GM13976 (cell line): ENCODE measurements at regions not wholly inside any gene's neighbourhood (a gene's known extent, or its start where the extent isn't known, plus 50 kb on each side); places are given as distances from the start of the nearest gene placed in this dataset.

Experiments
- DNase-seq: peaks from one replicate; pipeline ENCODE4 v3.0.0; 2012; ENCODE audit warnings: low spot score
- in situ Hi-C: fragments of 300-500 bp; cut with MboI; formaldehyde crosslinking; loops from one replicate; pipeline ENCODE4 v1.12.0; 2022; ENCODE audit warnings: low sequenced_read_pairs, mixed read lengths, inconsistent platforms; ENCODE audit not compliant: unreplicated experiment
- TF ChIP-seq, protein P1 (sequence below): IDR thresholded peaks from 2 replicates; pipeline ENCODE4 v1.5.1; 2012; ENCODE audit warnings: borderline replicate concordance, mild to moderate bottlenecking; ENCODE audit not compliant: insufficient read depth; ENCODE audit errors: extremely low read depth, missing control alignments, control extremely low read depth

DNA sequence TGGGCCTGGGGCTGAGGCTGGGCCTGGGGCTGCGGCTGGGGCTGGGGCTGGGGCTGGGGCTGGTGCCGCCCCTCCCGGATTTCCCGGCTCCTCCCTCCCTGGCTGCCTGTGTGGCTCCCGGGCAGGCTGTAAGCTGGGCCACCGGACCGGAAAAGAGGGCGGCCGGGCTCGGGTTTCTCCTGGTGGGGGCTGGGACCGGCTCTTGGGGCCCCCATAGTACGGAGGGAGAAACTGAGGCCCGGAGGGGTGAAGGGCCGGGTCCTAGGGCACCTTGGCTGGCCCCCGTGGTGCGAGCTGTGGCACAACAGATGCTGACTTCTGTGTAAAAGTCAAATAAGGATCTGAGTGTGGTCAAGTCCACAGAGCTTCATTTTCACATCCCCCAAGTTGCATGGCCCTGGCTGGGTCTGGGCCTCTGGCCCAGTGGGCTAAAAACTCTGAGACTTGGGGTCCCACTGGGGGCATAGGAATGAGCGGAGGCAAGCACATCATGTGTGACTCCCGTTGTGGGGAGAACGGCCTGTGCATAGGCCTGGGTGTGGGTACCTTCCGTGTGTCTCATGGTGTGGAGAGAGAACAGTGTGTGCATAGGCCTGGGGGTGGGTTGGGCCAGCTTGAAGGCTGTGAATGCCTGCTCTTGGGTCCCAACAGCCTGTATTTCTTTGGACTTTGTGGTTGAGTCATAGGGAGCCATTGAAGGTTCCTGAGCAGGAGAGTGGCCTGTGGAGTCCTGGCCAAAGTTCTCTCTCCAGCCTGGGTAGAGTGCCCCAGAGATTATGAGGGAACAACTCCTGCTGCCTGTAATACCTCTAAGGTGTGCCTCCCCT lies 123.9 kb upstream of the CIBAR2 start:
- in situ Hi-C loops = no loop called here
- TF ChIP-seq, protein P1, sequence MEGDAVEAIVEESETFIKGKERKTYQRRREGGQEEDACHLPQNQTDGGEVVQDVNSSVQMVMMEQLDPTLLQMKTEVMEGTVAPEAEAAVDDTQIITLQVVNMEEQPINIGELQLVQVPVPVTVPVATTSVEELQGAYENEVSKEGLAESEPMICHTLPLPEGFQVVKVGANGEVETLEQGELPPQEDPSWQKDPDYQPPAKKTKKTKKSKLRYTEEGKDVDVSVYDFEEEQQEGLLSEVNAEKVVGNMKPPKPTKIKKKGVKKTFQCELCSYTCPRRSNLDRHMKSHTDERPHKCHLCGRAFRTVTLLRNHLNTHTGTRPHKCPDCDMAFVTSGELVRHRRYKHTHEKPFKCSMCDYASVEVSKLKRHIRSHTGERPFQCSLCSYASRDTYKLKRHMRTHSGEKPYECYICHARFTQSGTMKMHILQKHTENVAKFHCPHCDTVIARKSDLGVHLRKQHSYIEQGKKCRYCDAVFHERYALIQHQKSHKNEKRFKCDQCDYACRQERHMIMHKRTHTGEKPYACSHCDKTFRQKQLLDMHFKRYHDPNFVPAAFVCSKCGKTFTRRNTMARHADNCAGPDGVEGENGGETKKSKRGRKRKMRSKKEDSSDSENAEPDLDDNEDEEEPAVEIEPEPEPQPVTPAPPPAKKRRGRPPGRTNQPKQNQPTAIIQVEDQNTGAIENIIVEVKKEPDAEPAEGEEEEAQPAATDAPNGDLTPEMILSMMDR = no peak
- DNase-seq = peak; percentile 81

DNA sequence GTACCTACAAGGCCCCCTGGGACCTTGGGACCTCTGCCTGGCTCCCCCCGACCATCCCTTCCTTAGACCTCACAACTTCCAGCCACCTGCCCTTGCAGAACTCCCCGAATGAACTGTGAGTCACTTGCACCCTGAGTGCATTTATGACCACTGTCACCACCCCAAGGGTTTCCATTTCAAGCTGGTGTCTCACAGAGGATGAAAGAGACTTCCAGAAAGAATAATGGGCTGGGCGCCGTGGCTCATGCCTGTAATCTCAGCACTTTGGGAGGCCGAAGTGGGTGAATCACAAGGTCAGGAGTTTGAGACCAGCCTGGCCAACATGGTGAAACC lies 124.5 kb upstream of the CIBAR2 start:
- in situ Hi-C loops = no loop called here
- DNase-seq = no peak
- TF ChIP-seq, protein P1 = no peak

- DNase-seq = no peak
- TF ChIP-seq, protein P1 = no peak
- in situ Hi-C loops = no loop called here
These were observed 125.5 kb upstream of the CIBAR2 start for GRCh38 chr16:85237817-85238216.

DNA sequence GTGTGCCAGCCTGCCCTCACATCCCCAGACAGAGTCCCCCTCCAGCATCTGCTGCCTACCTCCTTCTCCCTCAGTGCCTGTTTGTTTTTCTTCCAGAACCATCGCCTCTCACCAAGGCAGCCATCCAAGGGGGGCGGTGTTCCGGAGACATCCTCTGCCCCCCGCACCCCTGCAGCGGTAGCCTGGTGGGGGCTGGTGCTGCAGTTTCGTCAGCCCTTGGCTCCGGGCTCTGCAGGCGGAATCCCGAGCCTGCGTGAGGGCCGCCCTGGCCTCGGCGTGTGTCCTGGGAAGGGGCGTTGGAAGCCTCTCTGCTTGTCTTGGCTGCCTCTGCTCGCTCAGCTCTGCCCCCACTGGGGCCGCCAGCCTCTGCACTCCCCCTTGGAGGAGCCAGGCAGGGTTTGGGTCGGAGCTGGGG lies 126.0 kb upstream of the CIBAR2 start:
- TF ChIP-seq, protein P1 = no peak
- no peak for DNase-seq
- in situ Hi-C loops = no loop called here

GRCh38 chr16:85239239-85239638 lies 127.0 kb upstream of the CIBAR2 start:
- in situ Hi-C loops = no loop called here
- TF ChIP-seq, protein P1 = no peak
- no peak for DNase-seq

- DNase-seq = no peak
- TF ChIP-seq, protein P1 = no peak
- in situ Hi-C loops = no loop called here
These were observed 127.6 kb upstream of the CIBAR2 start for GRCh38 chr16:85239871-85240270.
